ENCODE measurements at regions not wholly inside any gene's neighbourhood (a gene's known extent, or its start where the extent isn't known, plus 50 kb on each side); places are given as distances from the start of the nearest gene placed in this dataset.
A peak's percentile ranks its signal among the peaks of the same experiment; 100 is the strongest.

DNA sequence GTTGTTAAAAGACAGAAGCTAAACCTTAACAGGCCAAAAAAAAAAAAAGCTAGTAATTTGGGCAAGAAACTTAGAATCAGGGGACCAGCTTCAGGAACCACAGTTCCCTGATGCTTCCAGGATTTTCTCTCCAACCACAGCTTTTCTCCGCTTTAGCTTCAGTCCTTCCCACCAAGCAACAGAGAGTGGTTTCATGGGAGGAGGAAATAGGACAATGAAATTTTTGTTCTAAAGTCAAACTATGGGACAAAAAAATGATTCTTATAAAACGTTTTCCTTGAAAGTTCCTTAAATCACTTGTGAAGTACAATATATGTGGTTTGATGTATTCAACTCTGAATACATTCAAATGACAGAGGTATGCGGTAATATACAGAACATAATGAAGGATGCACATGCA is 71.0 kb upstream of the DHX15 start:
- Histone ChIP-seq H3K27me3 (replicated peaks) (no peaks in the 10 kb centered on the region), H3K36me3 (replicated peaks) (no peaks in the 10 kb centered on the region), H3K27ac (no peak overlapping the region), H3K4me3 (ENCODE audit: low read depth, low read length) (no peak overlapping the region)
- in situ Hi-C loops (cut with HindIII; ENCODE audit: low pct_ligation_motif_present, low sequenced_read_pairs): no loop called here
- DNase-seq: no peak
- TF ChIP-seq, protein P1, sequence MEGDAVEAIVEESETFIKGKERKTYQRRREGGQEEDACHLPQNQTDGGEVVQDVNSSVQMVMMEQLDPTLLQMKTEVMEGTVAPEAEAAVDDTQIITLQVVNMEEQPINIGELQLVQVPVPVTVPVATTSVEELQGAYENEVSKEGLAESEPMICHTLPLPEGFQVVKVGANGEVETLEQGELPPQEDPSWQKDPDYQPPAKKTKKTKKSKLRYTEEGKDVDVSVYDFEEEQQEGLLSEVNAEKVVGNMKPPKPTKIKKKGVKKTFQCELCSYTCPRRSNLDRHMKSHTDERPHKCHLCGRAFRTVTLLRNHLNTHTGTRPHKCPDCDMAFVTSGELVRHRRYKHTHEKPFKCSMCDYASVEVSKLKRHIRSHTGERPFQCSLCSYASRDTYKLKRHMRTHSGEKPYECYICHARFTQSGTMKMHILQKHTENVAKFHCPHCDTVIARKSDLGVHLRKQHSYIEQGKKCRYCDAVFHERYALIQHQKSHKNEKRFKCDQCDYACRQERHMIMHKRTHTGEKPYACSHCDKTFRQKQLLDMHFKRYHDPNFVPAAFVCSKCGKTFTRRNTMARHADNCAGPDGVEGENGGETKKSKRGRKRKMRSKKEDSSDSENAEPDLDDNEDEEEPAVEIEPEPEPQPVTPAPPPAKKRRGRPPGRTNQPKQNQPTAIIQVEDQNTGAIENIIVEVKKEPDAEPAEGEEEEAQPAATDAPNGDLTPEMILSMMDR (IDR thresholded peaks at IDR 0.05; ENCODE audit: low read depth, low read length, missing control alignments): no peak

DNA sequence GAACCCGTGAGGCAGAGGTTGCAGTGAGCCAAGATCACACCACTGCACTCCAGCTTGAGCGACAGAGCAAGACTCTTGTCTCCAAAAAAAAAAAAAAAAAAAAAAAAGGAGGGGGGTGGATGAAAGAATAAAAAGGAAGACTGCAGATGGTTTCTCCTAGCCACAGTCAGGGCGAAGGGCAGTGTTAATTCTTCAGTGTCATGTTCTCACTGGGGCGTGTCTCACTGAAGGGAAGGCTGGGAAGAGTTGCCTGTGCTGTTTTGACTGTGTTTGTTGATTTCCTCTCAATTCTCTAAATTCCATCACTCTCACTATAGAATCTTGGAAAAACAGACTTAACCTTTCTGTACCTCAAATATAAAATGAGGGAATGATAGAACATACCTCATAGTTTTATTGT is 71.6 kb upstream of the DHX15 start:
- TF ChIP-seq, protein P1 (IDR thresholded peaks at IDR 0.05; ENCODE audit: low read depth, low read length, missing control alignments): no peak
- in situ Hi-C loops (cut with HindIII; ENCODE audit: low pct_ligation_motif_present, low sequenced_read_pairs): no loop called here
- H3K27me3 ChIP-seq (replicated peaks): no peaks in the 10 kb centered on the region
- no peak overlapping the region for H3K4me3 ChIP-seq (ENCODE audit: low read depth, low read length)
- H3K36me3 ChIP-seq (replicated peaks): no peaks in the 10 kb centered on the region
- no peak overlapping the region for H3K27ac ChIP-seq
- no peak for DNase-seq

DNA sequence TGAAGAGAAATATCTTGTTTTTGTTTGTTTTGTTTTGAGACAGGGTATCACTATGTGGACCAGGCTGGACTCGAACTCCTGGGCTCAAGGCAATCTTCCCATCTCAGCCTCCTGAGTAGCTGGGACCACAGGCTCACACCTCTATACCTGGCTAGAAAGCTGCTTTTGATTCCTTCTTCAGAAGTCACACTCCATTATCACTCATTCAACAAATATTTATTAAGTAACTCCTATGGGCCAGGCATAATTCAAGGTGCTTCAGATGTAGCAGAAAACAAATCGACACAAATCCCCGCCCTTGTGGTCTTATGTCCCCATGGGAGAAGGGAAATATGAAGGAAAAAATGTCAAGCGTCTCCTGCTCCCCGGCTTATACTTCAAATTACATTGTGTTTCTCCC is 72.6 kb upstream of the DHX15 start:
- no peak for DNase-seq
- in situ Hi-C loops (cut with HindIII; ENCODE audit: low pct_ligation_motif_present, low sequenced_read_pairs): no loop called here

DNA sequence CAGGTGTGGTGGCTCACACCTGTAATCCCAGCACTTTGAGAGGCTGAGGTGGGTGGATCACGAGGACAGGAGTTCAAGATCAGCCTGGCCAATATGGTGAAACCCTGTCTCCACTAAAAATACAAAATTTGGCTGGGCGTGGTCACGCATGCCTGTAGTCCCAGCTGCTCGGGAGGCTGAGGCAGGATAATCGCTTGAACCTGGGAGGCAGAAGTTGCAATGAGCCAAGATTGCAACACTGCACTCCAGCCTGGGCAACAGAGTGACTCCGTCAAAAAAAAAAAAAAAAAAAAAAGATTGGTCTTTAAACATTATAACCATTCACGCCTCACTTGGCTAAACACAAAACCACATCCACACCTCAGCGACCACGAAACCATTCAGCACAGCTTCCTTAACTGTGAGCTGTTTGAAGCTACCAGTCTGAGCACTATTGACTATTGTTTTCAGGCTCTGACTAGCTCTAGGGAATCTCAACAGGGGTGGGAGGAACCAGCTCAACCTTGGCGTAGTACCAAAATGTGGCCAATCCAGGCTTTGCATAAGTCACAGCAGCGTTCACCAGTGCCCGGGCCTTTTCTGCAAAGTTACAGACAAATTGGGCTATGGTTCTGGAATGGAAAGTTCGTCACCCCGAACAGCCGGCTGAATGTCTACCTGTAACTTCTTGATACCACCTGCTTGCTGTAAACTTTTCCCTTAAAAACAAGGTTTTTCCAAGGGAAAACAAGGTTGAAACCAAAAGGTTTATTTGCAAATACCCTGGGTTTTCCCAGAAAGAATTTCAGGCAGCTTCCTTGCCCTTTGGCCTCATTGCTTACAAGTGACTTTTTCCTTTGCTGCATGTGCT is 73.6 kb upstream of the DHX15 start:
- in situ Hi-C loops (cut with HindIII; ENCODE audit: low pct_ligation_motif_present, low sequenced_read_pairs): no loop called here
- TF ChIP-seq, protein P1 (IDR thresholded peaks at IDR 0.05; ENCODE audit: low read depth, low read length, missing control alignments): no peak
- peak; percentile 64 for DNase-seq
- Histone ChIP-seq H3K36me3 (replicated peaks) (no peaks in the 10 kb centered on the region), H3K27ac (no peak overlapping the region), H3K27me3 (replicated peaks) (no peaks in the 10 kb centered on the region), H3K4me3 (ENCODE audit: low read depth, low read length) (no peak overlapping the region)

More for the DNA sequence above, 72.6 kb upstream of the DHX15 start:
- Histone ChIP-seq H3K4me3 (ENCODE audit: low read depth, low read length) (no peak overlapping the region), H3K27me3 (replicated peaks) (no peaks in the 10 kb centered on the region), H3K27ac (no peak overlapping the region), H3K36me3 (replicated peaks) (no peaks in the 10 kb centered on the region)
- TF ChIP-seq, protein P1 (IDR thresholded peaks at IDR 0.05; ENCODE audit: low read depth, low read length, missing control alignments): no peak

DNA sequence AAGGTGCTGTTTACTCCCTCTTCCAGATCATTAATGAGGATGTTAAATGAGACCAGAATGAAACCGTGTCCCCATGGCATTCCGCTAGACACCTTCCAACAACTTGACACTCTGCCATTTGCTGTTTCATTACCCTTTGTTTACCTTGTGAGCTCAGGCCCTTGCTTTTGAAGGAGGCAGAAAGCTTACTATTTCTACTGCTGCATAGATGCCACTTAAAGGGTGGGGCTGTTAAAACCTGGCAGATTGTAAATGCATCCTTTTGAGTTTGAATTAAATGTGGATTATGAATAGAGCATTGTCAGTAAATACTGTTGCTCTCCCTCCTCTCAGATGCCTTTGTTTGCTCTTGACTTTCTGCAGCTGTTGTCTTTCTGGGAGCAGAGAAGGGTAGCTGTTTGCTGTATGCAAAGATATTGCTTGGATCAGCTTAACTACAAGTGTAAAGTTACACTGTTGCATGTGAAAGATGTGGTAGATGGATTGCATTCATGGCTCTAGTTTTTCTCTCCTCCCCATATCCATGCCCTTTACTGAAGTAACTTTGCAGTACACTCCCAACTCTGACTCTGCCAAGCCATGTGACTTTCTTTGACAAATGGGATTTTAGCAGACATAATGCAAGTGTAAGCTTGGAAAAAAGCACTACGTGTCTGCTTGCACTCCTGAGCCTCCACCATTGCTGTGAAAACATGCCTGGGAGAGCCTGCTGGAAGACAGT is 75.0 kb upstream of the DHX15 start:
- Histone ChIP-seq H3K36me3 (replicated peaks) (no peaks in the 10 kb centered on the region), H3K4me3 (ENCODE audit: low read depth, low read length) (no peak overlapping the region), H3K27ac (no peak overlapping the region), H3K27me3 (replicated peaks) (no peaks in the 10 kb centered on the region)
- DNase-seq: no peak
- in situ Hi-C loops (cut with HindIII; ENCODE audit: low pct_ligation_motif_present, low sequenced_read_pairs): no loop called here
- TF ChIP-seq, protein P1 (IDR thresholded peaks at IDR 0.05; ENCODE audit: low read depth, low read length, missing control alignments): no peak

Measured in brain microvascular endothelial cell (primary cell).